ENCODE measurements at regions not wholly inside any gene's neighbourhood (a gene's known extent, or its start where the extent isn't known, plus 50 kb on each side); places are given as distances from the start of the nearest gene placed in this dataset.

DNA sequence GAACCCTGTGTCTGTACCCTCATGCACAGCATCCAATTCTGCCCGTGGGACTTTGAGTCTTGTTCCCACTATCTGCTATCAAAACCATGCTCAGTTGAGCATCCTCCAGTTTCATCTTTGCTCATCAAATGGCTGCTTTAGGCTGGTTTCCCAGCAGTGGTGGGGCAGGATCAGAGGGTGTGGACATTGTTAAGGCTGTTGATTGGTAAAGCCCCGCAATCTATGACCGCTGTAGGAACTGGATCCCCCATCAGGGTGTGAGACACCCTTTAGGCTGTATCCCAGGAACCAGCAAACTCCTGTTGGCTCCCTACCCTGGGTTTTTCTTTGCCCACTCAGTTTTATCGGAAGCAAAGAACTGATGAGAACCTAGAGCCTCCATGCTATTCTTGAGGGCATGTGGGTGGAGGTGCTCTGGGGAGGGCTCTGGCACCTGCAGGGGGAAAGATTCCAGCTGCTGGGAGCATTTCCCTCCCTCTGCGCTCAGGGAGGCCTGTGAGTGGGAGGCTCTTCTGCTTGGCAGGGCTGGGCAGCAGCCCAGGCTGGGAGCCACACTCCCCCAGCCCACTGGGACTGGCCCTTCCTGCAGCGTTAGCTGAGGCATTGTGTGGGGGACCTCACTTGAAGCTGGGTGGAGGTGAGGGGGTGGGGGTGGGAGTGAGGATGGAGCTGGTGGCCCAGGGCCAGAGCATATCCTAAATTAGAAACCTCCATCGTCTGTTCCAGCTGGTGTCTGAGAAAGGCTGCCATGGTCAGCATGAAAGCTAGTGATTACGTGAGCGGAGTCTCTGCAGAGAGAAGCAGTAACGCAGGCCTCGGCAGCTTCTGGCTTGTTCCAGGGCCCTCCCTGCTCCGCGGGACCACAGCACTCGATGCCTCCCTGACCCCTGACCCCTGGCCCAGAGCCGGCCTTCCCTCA lies 160.6 kb downstream of the IRF8 start:
- H3K27me3 ChIP-seq (ENCODE audit: control insufficient read depth, insufficient read depth, low read length), result peaks cover 6% of the 10 kb centered on the region
- H3K9ac ChIP-seq (ENCODE audit: low read length), result no peak overlapping the region
- H3K36me3 ChIP-seq (ENCODE audit: control insufficient read depth, low read depth, low read length), result no peaks in the 10 kb centered on the region

DNA sequence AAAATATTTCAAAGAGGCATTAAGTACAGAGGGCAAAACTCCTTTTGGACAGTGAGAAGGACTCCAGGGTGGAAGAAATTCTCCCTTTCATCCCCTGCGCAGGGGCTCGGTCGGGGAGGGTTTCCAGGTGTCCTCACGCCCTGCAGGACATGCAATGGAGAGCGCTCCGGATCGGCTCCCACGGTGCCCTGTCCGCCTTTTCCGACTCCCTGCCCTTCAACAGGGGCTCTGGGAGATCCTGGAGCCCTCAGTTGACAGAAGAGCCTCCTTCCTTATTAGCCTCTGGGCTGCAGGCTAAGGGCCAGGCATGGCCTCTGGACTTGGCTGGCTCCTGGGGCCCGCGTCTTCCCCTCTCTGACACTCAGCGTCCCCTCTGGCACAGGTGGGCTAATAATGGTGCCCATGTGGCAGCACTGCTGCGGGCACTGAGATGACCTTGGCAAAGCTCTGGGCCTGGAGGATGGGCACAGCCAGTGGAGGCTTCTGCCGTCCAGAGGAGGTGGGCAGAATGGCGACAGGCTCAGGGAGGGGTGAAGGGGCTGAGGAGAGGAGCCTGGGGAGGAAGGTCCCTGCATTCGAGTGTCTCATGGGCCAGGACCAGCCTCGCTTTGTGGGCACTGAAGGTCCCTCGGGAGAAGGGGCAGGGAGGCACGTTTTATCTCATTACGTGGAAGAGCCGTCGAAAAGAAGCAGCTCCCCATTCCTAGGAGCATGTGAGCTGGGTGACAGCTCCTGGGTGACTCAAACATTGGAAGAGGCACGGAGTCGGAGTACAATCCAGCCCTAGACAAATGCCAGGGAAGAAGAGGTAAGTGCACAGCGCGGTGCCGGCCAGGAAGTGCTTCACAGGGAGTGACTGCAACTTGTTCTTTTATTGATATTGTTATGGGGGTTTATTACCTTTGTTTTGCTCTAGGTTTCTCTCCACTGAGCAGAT lies 161.7 kb downstream of the IRF8 start:
- H3K4me3 ChIP-seq (ENCODE audit: low read length), result no peak overlapping the region
- no peaks in the 10 kb centered on the region for H3K36me3 ChIP-seq (ENCODE audit: control insufficient read depth, low read depth, low read length)
- no peaks in the 10 kb centered on the region for H3K4me1 ChIP-seq (ENCODE audit: control insufficient read depth, low read depth, low read length)
- no peak overlapping the region for H3K9ac ChIP-seq (ENCODE audit: low read length)
- no peak overlapping the region for H3K27ac ChIP-seq (ENCODE audit: low read length)
- no peaks in the 10 kb centered on the region for H3K9me3 ChIP-seq (ENCODE audit: control insufficient read depth, low read depth, low read length)
- H3K27me3 ChIP-seq (ENCODE audit: control insufficient read depth, insufficient read depth, low read length), result peaks cover 6% of the 10 kb centered on the region

More for the DNA sequence above, 160.6 kb downstream of the IRF8 start:
- H3K27ac ChIP-seq (ENCODE audit: low read length), result no peak overlapping the region
- no peaks in the 10 kb centered on the region for H3K4me1 ChIP-seq (ENCODE audit: control insufficient read depth, low read depth, low read length)
- H3K4me3 ChIP-seq (ENCODE audit: low read length), result no peak overlapping the region
- no peaks in the 10 kb centered on the region for H3K9me3 ChIP-seq (ENCODE audit: control insufficient read depth, low read depth, low read length)

DNA sequence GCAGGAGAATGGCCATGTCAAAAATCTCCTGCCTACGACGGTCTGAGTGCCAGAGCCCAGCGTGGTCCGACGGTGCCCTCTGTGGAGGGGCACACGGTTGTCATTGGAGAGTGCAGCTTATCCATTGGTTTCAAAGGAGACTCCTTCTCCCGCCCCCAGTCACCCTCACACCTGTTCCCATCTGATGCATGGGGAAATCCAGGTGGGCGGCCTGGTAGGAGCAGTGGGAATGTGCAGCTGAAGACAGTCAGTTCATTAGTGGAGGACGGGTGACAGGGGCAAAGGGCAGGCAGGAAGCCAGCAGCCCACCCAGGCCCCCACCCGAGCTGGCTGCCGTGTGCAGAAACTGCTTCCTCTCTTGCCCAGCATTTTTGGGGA lies 162.3 kb downstream of the IRF8 start:
- Histone ChIP-seq H3K9me3 (ENCODE audit: control insufficient read depth, low read depth, low read length) (no peaks in the 10 kb centered on the region), H3K4me1 (ENCODE audit: control insufficient read depth, low read depth, low read length) (no peaks in the 10 kb centered on the region), H3K36me3 (ENCODE audit: control insufficient read depth, low read depth, low read length) (no peaks in the 10 kb centered on the region), H3K27ac (ENCODE audit: low read length) (no peak overlapping the region), H3K27me3 (ENCODE audit: control insufficient read depth, insufficient read depth, low read length) (peaks cover 6% of the 10 kb centered on the region), H3K9ac (ENCODE audit: low read length) (no peak overlapping the region), H3K4me3 (ENCODE audit: low read length) (no peak overlapping the region)

DNA sequence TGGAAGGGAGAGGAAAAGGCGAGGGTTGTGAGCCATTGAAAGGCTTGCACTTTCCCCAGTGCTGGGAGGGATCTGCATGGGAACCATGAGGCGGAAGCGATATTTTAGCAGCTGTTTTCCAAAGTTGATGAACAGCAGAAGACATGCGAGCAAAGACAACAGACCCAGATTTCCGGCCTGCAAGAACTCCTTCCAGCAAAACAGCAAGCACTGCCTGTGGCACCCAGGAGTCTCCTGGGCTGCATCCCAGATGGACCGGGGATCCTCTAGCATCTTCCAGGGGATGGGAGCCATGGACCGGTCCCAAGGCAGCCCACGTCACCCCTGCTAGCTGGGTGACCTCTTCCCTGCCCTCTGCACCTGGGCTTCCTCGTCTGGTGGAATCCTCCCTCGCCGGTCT lies 162.8 kb downstream of the IRF8 start:
- Histone ChIP-seq H3K36me3 (ENCODE audit: control insufficient read depth, low read depth, low read length) (no peaks in the 10 kb centered on the region), H3K27ac (ENCODE audit: low read length) (no peak overlapping the region), H3K9ac (ENCODE audit: low read length) (no peak overlapping the region), H3K4me1 (ENCODE audit: control insufficient read depth, low read depth, low read length) (no peaks in the 10 kb centered on the region), H3K27me3 (ENCODE audit: control insufficient read depth, insufficient read depth, low read length) (peaks cover 6% of the 10 kb centered on the region), H3K9me3 (ENCODE audit: control insufficient read depth, low read depth, low read length) (no peaks in the 10 kb centered on the region), H3K4me3 (ENCODE audit: low read length) (no peak overlapping the region)

DNA sequence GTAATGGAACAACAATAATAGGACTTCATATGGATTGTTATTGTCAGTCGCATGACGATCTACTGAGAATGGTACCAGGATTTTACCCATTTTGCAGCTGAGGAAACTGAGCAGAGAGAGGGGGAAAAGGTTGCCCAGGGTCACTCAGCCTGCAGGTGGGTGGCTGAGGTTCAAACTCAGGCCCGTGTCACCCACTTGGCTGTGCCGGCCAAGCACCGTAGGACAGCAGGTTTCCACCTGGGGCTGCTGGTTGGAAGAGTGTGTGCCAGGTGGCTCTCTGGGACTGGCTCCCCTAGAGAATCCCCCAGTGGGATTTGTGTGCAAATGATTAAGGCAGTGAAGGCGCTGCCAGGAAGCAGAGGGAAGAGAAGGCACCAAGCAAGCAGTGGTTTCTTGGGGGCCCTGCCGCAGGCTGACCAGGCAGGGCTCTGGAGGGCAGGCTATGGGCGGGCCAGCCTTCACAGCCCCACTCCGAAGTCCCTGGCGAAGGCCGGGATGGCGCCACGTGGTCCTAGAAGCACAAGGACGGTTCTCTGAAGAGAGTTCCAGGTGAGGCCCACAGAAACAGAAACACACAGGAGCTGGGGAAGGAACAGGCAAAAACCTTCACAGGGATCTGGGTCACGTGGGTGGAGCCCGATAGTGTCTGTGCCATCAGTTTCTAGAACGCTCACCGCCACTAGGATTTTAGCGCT lies 163.5 kb downstream of the IRF8 start:
- Histone ChIP-seq H3K36me3 (ENCODE audit: control insufficient read depth, low read depth, low read length) (no peaks in the 10 kb centered on the region), H3K9ac (ENCODE audit: low read length) (no peak overlapping the region), H3K27ac (ENCODE audit: low read length) (no peak overlapping the region), H3K27me3 (ENCODE audit: control insufficient read depth, insufficient read depth, low read length) (peaks cover 6% of the 10 kb centered on the region), H3K9me3 (ENCODE audit: control insufficient read depth, low read depth, low read length) (no peaks in the 10 kb centered on the region), H3K4me1 (ENCODE audit: control insufficient read depth, low read depth, low read length) (no peaks in the 10 kb centered on the region), H3K4me3 (ENCODE audit: low read length) (no peak overlapping the region)

DNA sequence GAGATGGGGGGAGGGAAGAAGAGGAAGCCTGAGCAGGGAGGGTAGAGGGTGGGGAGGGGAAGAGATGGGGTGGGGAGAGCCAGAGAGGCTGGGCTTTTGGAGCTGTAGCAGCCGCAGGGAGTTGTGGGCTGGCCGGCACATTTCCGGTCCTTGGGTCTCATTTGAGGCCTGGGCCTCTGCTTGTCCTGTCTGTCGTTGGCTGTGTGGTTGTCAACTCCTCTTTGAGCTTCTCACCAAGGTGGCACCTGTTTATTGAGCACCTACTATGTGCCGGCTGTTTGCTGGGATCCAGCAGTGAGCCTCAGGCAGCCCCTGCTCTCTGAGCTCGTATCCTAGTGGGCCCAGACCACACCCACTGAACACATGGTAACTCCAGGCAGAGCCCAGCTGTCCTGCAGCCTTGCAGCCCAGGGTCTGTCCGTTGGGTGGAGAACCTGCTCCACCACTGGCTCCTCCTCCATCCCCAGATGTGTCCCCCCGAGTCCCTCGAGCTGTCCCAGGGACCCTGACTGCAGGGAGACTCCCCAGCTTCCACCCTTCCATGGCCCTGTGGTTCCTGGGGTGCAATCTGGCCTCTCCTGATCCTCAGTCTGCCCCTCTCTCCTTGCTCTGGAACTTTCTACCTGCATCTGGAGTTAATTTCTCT lies 164.9 kb downstream of the IRF8 start:
- no peak overlapping the region for H3K9ac ChIP-seq (ENCODE audit: low read length)
- no peaks in the 10 kb centered on the region for H3K36me3 ChIP-seq (ENCODE audit: control insufficient read depth, low read depth, low read length)
- H3K27me3 ChIP-seq (ENCODE audit: control insufficient read depth, insufficient read depth, low read length), result peaks cover 6% of the 10 kb centered on the region
- no peaks in the 10 kb centered on the region for H3K9me3 ChIP-seq (ENCODE audit: control insufficient read depth, low read depth, low read length)
- no peaks in the 10 kb centered on the region for H3K4me1 ChIP-seq (ENCODE audit: control insufficient read depth, low read depth, low read length)
- H3K27ac ChIP-seq (ENCODE audit: low read length), result no peak overlapping the region
- no peak overlapping the region for H3K4me3 ChIP-seq (ENCODE audit: low read length)

DNA sequence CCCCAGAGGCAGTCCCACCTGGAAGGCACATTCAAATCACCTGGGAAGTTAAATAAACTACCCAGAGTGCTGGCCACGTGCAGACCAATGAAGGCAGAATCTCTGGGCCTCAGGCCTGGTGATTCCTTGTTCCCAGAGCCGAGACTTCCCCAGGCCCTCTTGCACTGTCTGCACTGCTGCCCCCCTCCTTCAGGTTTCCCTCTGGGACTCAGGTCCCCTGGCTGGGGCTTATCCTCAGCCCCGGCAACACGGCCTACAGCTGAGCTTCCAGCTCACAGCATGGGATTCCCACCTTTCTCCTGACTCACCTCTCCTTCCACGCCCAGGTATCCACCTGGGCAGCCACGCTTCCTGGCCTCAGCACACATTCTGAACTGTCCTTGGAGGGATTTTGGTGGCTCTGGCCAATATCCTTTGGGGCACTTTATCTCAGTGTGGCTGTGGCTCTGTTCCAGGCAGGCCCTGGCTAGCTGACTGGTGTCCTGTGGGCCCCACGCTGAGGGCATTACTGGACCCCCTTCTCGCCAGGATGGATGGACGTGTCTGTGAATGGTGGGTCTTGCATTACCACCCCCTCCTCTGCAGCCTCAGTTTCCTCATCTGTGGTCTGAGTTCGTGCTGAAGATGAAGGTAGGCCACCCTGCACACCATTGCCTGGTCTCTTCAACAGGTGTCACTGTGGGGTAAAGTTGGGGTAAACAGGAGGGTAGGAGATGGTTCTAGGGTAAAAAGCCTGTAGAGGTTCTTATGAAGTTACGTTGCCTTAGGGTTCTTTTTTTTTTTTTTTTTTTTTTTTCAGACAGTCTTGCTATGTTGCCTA lies 165.7 kb downstream of the IRF8 start:
- peaks cover 6% of the 10 kb centered on the region for H3K27me3 ChIP-seq (ENCODE audit: control insufficient read depth, insufficient read depth, low read length)
- no peak overlapping the region for H3K27ac ChIP-seq (ENCODE audit: low read length)
- no peak overlapping the region for H3K9ac ChIP-seq (ENCODE audit: low read length)
- H3K36me3 ChIP-seq (ENCODE audit: control insufficient read depth, low read depth, low read length), result no peaks in the 10 kb centered on the region
- no peaks in the 10 kb centered on the region for H3K9me3 ChIP-seq (ENCODE audit: control insufficient read depth, low read depth, low read length)
- no peak overlapping the region for H3K4me3 ChIP-seq (ENCODE audit: low read length)
- no peaks in the 10 kb centered on the region for H3K4me1 ChIP-seq (ENCODE audit: control insufficient read depth, low read depth, low read length)

DNA sequence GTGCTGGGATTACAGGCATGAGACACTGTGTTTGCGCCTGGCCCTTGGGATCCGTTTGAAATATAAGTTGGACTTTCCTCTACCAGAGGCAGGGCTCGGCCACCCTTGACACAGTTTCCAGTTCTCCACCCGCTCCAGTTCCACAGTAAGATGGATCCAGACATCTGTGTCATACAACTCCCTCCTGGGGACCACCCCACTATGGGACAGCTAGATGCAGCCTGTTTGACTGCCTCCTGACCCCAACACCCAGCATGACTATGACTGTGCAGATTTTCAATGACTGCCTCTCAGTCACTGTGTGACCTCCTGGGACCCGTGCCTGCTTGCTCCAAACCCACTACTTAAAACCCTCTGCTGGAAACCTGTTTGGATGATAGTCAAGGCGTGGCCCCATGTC lies 166.7 kb downstream of the IRF8 start:
- Histone ChIP-seq H3K27me3 (ENCODE audit: control insufficient read depth, insufficient read depth, low read length) (peaks cover 6% of the 10 kb centered on the region), H3K9ac (ENCODE audit: low read length) (no peak overlapping the region), H3K4me3 (ENCODE audit: low read length) (no peak overlapping the region), H3K27ac (ENCODE audit: low read length) (no peak overlapping the region), H3K9me3 (ENCODE audit: control insufficient read depth, low read depth, low read length) (no peaks in the 10 kb centered on the region), H3K4me1 (ENCODE audit: control insufficient read depth, low read depth, low read length) (no peaks in the 10 kb centered on the region), H3K36me3 (ENCODE audit: control insufficient read depth, low read depth, low read length) (no peaks in the 10 kb centered on the region)

DNA sequence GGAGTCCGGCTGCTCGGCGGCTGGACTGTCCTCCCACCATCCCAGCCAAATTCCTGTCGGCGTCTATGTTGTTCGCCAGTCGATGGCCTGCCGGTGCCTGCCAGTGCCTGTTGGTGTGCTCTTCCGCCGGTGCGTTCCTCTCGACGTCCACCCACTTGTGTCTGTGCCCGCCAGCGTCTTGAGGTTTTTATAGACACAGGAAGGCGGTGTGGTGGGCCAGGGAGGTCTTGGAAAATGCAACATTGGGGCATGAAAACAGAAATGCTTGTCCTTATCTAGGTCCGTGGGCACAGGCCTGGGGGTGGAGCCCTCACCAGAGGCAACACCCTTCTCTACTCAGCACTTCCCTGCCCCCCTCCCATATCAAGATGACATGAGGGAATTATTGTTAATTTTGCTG lies 167.8 kb downstream of the IRF8 start:
- H3K4me1 ChIP-seq (ENCODE audit: control insufficient read depth, low read depth, low read length), result no peaks in the 10 kb centered on the region
- no peak overlapping the region for H3K27ac ChIP-seq (ENCODE audit: low read length)
- H3K4me3 ChIP-seq (ENCODE audit: low read length), result no peak overlapping the region
- no peaks in the 10 kb centered on the region for H3K36me3 ChIP-seq (ENCODE audit: control insufficient read depth, low read depth, low read length)
- H3K9ac ChIP-seq (ENCODE audit: low read length), result no peak overlapping the region
- H3K9me3 ChIP-seq (ENCODE audit: control insufficient read depth, low read depth, low read length), result no peaks in the 10 kb centered on the region
- H3K27me3 ChIP-seq (ENCODE audit: control insufficient read depth, insufficient read depth, low read length), result peaks cover 8% of the 10 kb centered on the region

DNA sequence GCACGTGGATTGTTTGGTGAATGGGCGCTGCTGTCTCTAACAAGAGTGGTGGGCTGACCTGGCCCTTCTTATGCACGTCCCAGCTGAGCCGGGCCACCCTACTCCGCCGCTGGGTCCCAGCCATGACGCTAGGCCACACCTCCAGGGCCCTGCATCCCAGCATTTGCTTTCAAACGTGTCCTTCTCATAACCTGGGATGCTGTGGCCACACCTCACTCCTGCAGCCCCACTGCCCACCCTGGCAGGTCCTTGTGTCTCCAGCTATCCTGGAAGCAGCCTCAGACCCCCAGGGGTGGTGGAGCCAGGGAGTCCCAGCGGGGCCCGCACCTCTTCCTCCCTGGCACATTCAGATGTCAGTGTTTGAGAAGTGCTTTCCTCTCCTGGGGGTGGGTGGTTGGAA lies 168.6 kb downstream of the IRF8 start:
- H3K27ac ChIP-seq (ENCODE audit: low read length), result no peak overlapping the region
- no peak overlapping the region for H3K4me3 ChIP-seq (ENCODE audit: low read length)
- H3K9ac ChIP-seq (ENCODE audit: low read length), result no peak overlapping the region
- H3K4me1 ChIP-seq (ENCODE audit: control insufficient read depth, low read depth, low read length), result no peaks in the 10 kb centered on the region
- peaks cover 14% of the 10 kb centered on the region for H3K27me3 ChIP-seq (ENCODE audit: control insufficient read depth, insufficient read depth, low read length)
- no peaks in the 10 kb centered on the region for H3K36me3 ChIP-seq (ENCODE audit: control insufficient read depth, low read depth, low read length)
- no peaks in the 10 kb centered on the region for H3K9me3 ChIP-seq (ENCODE audit: control insufficient read depth, low read depth, low read length)

All from iPS-18a (cell line).